SK-N-DZ (cell line): ENCODE measurements at regions not wholly inside any gene's neighbourhood (a gene's known extent, or its start where the extent isn't known, plus 50 kb on each side); places are given as distances from the start of the nearest gene placed in this dataset.
"Not testable (repeated sequence)": the region's sequence is repeated elsewhere in the genome, so short reads cannot be mapped to it uniquely, and the experiment has no call there.

Source experiments
- DNase-seq: peaks from one replicate; pipeline ENCODE4 v3.0.0-alpha.2; 2015; ENCODE audit warnings: low spot score

DNA sequence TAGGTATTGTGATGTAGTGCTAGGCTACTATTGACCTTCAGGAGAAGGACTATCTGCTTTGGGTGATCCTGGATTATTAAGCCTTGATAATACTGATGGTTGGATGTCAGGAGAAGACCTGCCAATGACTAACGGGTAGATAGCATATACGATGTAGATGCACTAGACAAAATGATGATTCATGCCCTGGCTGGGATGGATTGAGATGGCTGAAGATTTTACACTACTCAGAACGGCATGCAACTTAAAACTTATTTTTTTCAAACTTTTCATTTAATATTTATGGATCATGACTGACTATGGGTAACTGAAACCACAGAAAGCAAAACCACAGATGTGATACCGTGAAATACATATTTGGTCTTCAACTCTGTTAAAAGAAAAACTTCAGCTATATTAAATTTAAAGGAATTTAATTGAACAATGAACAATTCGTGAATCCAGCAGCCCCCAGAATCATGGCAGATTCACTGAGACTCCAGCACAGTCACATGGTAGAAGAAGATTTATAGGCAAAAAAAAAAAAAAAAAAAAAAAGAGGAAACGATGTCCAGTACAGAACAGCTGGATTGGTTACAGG, 124.6 kb upstream of the CDK13 start:
- no peak for DNase-seq

DNA sequence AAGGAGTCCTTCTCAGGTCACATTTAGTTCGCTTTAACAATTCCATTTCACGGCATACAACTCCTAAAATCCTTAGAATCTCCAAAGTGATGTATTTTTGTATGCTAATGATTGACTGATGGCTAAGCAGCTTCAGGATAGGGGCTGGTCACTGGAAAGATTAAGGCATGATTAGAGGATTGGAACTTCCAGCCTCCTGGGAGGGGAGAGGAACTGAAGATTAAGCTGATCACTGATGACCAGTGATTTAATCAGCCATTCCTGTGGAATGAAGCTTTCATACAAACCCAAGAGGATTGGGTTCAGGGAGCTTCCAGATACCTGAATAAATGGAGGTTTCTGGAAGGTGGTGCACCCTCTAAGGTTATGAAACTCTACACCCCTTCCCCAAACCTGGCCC, 123.9 kb upstream of the CDK13 start:
- no peak for DNase-seq

DNA sequence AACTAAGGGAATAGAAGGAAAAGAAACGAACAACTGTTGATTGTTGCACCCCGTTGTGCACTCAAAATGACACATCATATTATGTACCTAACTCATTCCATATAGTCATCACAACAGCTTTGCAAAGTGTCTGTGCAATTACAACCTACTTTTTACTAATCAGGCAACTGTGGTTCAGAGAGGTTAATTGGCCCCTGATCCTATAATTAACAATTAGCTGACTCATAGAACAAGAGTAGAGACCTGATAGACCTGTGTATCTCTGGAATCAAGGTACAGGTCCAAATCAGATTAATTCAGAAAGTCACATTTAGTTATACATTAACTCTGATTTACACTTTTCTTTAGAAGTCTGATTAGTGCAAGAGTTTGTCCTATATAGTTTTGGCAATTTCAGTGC, 122.5 kb upstream of the CDK13 start:
- DNase-seq = no peak

DNA sequence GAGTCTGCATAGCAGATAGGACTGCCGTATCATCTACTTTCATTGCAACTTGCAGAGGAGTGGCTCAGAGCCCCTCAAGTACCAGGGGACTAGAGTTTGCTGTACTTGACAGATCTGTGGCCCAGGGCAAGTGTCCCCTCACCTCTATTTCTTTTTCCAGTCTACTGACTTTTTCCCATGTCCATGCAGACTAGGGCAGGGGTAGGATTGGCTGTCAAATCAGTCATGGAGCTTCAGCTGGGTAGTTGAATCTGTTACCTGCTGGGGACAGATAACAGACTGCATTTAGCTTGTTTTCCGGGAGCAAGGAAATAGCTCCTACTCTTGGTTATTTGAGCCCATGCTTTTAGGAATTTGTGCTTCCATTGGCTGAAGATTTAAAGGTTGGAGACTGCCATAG, 121.0 kb upstream of the CDK13 start:
- no peak for DNase-seq

DNA sequence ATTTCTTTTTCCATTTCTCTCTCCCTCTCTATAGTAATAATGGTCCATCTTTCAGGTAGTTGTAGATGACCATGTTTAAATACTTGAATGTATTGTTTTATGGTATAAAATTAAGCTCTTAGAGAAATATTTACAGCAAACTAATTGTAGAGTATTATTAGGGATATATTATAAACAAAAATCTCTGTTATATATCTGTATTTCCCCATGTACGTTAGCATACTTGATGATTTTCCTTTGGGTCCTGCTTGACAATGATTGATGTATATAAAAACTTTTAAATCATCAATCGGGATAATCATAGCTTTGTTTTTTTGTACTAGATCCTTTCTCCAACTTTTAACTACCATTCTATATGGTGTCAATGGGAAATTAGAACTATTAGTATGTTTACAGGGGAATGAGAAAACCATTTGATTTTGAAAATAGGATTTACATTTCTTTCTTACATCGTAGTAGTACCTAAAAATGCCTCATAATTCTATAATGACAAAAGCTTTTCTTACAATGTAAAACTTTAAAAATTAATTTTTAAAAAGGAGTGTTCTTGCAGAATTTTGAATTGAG, 117.5 kb upstream of the CDK13 start:
- DNase-seq = no peak

DNA sequence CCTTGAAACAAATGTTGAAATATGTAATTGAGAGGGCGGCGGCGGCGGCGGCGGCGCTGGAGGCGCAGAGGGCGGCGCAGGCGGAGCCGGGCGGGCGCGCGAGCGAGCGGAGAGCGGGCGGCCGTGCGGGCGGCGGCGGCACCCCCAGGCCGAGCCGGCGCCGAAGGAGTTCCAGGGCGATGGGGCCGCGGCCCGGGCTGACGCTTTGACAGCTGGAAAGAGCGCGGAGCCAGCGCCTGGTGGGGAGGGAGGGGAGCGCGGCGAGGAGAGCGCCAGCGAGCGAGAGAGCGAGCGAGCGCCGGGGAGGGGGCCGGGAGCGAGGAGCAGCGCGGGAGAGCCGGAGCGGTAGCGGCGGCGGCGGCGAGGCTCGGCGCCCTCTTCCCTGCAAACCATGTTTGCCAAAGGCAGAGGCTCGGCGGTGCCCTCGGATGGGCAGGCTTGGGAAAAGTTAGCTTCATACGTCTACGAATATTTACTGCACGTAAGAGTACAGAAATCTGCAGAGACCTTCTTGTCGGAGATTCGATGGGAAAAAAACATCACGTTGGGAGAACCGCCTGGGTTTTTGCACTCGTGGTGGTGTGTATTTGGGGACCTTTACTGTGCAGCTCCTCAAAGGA, 116.8 kb upstream of the CDK13 start:
- DNase-seq = peak; percentile 59

DNA sequence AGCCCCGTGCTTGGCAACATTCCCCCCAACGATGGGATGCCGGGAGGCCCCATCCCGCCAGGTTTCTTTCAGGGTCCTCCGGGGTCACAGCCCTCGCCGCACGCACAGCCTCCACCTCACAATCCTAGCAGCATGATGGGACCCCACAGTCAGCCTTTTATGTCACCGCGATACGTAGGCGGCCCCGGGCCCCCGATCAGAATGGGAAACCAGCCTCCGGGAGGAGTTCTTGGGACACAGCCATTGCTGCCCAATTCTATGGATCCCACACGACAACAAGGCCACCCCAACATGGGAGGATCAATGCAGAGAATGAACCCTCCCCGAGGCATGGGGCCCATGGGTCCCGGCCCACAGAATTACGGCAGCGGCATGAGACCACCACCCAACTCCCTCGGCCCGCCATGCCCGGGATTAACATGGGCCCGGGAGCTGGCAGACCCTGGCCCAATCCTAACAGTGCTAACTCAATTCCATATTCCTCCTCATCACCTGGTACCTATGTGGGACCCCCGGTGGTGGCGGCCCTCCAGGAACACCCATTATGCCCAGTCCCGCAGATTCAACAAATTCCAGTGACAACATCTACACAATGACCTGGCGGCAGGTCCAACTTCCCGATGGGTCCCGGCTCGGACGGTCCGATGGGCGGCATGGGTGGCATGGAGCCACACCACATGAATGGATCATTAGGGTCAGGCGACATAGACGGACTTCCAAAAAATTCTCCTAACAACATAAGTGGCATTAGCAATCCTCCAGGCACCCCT, 116.0 kb upstream of the CDK13 start:
- not testable (repeated sequence) for DNase-seq

DNA sequence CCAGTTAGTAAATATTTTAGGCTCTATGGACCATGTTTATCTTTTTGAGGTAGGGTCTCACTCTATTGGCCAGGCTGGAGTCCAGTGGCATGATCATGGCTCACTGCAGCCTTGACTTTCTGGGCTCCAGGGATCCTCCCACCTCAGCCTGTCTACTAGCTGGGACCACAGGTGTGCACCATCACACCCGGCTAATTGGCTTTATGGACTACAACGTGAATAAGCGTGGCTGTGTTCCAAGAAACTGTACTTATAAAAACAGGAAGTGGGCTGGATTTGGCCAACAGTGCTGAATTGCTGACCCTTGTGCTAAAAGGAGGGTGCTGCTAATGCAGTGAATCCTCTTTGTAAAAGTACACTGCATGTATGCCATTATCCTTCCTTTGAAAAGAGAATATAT, 111.7 kb upstream of the CDK13 start:
- DNase-seq = no peak

DNA sequence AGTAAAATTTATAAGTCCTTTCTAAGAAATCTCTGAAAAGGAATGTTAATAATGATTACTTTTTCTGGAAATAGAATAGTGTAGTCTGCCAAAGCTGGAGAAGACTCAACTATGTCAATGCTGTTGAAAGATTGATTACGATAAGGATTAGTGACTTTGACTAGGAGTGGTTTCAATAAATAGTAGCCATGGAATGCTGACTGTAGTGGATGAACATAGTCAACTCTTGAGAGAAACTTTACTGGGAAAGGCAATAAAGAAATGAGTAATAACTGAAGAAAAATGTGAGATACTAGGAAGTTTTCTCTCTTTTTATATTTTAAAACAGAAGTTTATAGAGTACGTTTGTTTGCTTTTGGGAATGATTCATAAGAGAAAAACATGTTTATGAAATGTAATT, 105.0 kb upstream of the CDK13 start:
- no peak for DNase-seq

DNA sequence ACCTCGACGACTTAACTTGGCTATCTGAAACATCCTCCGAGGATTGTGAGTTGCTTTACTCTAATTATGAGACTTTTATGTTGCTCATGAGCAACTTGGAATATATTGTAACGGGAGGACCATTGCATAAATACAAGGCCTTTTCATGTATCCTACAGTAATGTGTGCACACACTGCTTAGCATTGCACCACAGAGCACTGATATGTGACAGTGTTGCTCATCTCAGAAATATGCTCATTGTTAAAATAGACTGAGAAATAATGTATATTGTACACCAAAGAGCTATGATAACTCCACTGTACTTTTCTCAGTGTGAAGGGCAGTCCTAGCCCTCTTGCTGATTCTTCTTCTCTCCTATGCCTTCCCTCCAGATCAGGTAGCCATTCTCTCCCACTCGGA, 102.8 kb upstream of the CDK13 start:
- no peak for DNase-seq

DNA sequence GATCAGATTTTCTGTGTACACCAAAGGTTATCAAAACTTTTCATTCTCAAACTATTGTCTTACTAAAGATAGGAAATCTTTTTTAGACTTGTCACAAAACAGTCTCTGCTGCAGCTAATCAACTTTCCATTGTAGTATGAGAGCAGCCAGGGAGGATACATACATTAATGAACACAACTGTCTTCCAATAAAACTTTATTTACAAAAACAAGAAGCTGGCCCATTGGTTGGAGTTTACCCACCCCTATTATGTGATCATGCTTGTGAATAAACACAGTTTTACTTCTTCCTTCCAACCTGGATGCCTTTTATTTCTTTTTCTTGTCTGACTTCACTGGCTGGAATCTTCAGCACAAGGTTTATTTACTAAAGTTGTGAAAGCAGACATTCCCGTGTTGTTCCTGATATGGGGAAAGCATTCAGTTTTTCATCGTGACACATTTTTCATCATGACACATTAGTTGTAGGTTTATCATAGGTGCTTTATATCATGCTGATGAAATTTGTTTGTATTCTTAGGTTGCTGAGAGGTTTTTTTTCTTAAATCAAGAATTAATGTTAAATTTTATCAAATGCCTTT, 98.5 kb upstream of the CDK13 start:
- DNase-seq = no peak

DNA sequence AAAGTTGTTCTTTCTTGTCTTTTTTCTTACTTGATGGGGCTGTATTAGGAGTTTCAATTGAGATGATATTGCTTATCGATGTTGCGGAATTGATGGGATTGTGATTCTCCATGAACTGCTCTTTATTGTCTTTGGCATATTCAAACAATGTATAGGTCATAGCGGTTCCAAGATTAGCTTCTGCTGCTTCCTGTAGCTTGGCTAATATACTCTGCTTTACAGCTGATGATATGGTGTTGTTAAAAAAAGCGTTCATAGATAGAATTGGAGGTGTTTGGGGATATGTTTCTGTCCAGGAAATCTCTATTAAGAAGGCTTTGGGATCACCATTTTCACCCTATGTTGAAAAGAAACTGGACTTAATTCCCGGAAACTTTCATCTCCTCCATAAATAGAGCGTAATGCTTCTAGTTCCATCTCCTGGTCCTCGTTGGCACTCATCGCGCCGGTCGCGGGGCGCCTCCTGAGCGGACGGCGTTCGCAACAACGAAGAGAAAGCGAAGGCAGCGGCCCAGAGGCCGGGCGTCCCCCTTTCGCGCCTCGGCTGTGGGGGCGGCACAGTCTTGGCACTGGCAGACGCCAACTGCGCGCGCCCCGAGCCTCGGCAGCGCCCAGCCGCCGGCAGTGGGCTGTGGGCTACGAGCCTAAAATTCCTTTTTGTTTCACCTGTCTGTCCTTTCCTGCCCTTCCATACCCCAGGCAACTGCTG, 95.3 kb upstream of the CDK13 start:
- not testable (repeated sequence) for DNase-seq

DNA sequence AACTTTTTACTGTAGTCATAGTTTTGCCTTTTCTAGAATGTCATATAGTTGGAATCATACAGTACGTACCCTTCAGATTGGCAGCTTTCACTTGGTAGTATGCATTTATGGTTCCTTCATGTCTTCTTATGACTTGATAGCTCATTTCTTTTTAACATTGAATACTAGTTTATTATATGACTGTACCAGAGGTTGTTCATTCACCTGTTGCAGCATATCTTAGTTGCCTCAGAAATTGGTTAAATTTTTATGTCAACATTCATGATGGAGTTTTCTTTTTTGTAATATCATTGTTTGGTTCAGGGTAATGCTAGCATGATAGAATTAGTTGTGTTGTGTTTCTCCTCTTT, 94.8 kb upstream of the CDK13 start:
- no peak for DNase-seq

DNA sequence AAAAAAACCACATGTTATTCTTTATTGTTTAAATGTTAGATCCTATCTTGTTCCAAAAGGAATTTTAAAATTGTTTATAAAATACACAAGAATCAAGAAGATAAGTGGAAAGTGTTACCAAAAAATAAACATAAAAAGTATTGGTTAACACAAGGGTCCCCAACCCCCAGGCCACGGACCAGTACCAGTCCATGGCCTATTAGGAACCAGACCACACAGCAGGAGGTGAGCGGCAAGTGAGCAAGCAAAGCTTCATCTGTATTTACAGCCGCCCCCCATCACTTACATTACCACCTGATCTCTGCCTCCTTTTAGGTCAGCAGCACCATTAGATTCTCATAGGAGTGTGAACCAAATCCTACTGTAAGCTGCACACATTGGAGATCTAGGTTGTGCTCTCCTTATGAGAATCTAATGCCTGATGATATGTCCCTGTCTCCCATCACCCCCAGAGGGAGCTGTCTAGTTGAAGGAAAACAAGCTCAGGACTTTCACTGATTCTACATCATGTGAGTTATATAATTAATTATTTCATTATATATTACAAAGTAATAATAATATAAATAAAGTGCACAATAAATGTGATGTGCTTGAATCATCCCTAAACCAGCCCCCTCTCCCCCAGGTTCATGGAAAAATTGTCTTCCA, 86.3 kb upstream of the CDK13 start:
- not testable (repeated sequence) for DNase-seq

DNA sequence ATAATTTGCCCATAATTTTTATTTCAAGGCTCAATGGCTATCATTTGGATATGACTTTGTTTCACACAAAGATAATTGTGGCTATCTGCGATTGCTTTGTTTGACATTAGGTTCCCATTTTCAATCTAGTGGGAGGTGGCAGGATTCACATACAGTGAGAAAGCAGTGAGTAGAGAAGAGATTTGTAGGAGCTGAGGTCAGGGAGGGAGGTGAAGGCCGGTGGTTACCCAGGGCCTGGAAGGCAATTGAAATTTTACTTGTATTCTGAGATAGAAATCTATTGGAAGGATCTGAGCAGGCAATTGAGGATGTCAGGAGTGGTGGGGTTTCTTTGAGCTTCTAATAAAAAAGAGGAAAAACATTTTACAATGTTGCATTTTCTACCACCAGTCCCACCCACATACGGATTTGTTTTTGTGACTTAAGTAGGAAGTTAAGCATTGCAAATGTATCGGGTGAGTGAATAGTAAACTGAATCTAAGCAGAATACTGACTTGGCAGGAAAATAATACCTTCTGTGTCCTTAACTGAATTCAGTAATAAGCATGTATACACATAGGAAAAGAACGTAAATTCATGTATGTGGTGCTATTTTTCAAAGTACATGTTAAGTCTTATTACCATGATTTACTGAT, 80.1 kb upstream of the CDK13 start:
- not testable (repeated sequence) for DNase-seq

DNA sequence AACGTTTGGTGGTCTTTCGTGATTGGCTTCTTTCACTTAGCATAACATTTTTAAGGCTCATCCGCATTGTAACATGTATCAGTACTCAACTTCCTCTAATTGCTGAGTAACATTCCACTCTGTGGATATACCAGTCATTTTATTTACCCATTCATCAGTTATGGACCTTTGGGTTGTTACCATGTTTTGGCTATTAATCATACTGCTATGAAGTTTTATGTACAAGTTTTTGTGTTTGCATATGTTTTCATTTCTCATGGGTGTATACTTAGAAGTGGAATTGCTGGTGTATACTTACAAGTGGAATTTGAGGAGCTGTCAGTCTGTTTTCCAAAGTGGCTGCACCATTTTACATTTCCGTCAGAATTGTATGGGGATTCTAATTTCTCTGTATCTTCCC, 78.4 kb upstream of the CDK13 start:
- not testable (repeated sequence) for DNase-seq

DNA sequence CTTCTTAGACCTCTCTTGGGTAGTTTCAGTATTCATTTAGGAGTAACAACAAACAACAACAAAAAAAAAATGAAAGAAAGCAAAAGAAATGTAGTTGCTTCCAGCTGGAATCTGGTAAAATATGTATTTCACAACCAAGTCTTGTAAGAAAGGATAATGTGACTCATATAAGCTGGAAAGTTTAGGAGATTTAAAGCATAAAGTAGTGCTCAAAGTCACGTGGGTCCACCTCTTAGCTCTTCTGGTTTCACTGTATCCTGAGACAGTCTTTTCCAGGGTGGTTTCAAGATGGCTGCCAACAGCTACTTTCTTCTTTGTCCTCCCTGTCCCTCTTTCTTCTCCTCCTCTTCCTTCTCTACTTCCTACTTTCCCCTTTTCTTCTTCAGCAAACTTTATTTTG, 69.5 kb upstream of the CDK13 start:
- no peak for DNase-seq

DNA sequence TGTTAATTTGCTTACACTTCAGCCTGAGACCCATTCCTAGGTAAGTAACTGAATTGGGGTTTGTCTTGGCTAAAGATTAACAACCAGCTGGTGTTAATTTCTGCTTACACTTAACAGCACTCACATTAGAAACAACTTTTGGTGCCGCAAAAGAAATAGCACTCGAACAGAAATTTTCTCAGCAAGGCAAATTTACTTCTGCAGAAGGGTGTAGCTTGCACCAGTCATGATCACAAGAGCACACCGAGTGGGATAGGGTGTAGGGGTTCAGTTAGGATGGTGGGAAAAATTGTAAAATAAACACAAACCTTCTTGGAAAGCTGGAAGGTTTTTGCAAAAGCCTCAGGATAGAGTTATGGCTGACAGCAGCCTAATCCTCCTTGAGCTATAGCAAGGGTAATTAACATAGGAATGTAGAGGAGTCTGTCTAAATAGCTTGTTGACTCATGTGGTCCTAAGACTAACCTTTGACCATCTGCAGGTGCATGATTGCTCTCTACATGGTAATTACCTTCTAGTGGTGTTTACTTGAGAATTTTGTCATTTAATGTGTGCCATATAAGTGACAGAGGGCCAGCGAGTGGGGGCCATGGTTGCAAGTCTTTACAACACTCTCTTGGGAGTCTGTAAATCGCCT, 67.8 kb upstream of the CDK13 start:
- no peak for DNase-seq

DNA sequence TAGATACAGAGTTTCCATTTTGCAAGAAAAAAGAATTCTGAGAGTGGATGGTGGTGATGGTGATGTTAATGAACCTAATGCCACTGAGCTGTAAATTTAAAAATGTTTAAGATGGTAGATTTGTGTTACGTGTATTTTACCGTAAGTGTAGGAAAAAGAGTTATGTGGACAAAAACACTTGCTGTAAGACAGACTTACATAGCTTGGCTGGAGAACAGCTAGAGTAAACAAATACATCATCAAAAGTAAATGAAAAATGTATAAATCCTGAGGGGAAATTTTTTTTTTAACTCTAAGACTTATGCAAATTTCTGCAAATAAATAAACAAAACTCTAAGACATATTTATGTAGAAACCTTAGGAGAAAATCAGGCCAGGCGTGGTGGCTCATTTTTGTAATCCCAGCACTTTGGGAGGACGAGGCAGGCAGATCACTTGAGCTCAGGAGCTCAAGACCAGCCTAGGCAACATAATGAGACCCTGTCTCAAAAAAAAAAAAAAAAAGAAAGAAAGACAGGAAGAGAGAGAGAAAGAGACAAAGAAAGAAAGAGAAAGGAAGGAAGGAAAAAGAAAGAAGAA, 66.2 kb upstream of the CDK13 start:
- no peak for DNase-seq
